CD4-positive, alpha-beta T cell treated with Interleukin-15 for 1 hour (primary cell): ENCODE measurements at regions not wholly inside any gene's neighbourhood (a gene's known extent, or its start where the extent isn't known, plus 50 kb on each side); places are given as distances from the start of the nearest gene placed in this dataset.
"Not testable (repeated sequence)": the region's sequence is repeated elsewhere in the genome, so short reads cannot be mapped to it uniquely, and the experiment has no call there.

Source experiments
- DNase-seq: peaks from one replicate; pipeline ENCODE4 v3.0.0-alpha.2; 2020

GRCh38 chr16:65392806-65393565, 271.1 kb upstream of the CDH11 start:
- DNase-seq = no peak

- DNase-seq = no peak
These were observed 266.7 kb upstream of the CDH11 start for GRCh38 chr16:65388592-65388991.

- no peak for DNase-seq
These were observed 264.8 kb upstream of the CDH11 start for GRCh38 chr16:65386672-65387071.

GRCh38 chr16:65384441-65384840, 262.6 kb upstream of the CDH11 start:
- no peak for DNase-seq

- DNase-seq = no peak
These were observed 255.3 kb upstream of the CDH11 start for GRCh38 chr16:65377195-65377594.

GRCh38 chr16:65376601-65377000, 254.7 kb upstream of the CDH11 start:
- no peak for DNase-seq

GRCh38 chr16:65375651-65376050, 253.8 kb upstream of the CDH11 start:
- no peak for DNase-seq

GRCh38 chr16:65373097-65373496, 251.2 kb upstream of the CDH11 start:
- no peak for DNase-seq

GRCh38 chr16:65372171-65372570, 250.3 kb upstream of the CDH11 start:
- DNase-seq = no peak

- no peak for DNase-seq
These were observed 244.2 kb upstream of the CDH11 start for GRCh38 chr16:65365732-65366715.

GRCh38 chr16:65356721-65357120, 234.9 kb upstream of the CDH11 start:
- not testable (repeated sequence) for DNase-seq

- no peak for DNase-seq
These were observed 233.8 kb upstream of the CDH11 start for GRCh38 chr16:65355706-65356105.

- no peak for DNase-seq
These were observed 231.3 kb upstream of the CDH11 start for GRCh38 chr16:65353183-65353582.

GRCh38 chr16:65349626-65350025, 227.8 kb upstream of the CDH11 start:
- DNase-seq = no peak

- no peak for DNase-seq
These were observed 221.7 kb upstream of the CDH11 start for GRCh38 chr16:65343556-65343955.

GRCh38 chr16:65342231-65342866, 220.5 kb upstream of the CDH11 start:
- DNase-seq = no peak

GRCh38 chr16:65339062-65339461, 217.2 kb upstream of the CDH11 start:
- no peak for DNase-seq

GRCh38 chr16:65336160-65336559, 214.3 kb upstream of the CDH11 start:
- DNase-seq = no peak

- no peak for DNase-seq
These were observed 212.2 kb upstream of the CDH11 start for GRCh38 chr16:65334081-65334480.

GRCh38 chr16:65333283-65333682, 211.4 kb upstream of the CDH11 start:
- no peak for DNase-seq

GRCh38 chr16:65327346-65327745, 205.5 kb upstream of the CDH11 start:
- no peak for DNase-seq

- no peak for DNase-seq
These were observed 201.9 kb upstream of the CDH11 start for GRCh38 chr16:65323655-65324237.

GRCh38 chr16:65319621-65320231, 197.9 kb upstream of the CDH11 start:
- DNase-seq = no peak
